ENCODE measurements at regions not wholly inside any gene's neighbourhood (a gene's known extent, or its start where the extent isn't known, plus 50 kb on each side); places are given as distances from the start of the nearest gene placed in this dataset.

GRCh38 chr11:133699071-133699470 is 146.2 kb downstream of the SPATA19 start:
- Histone ChIP-seq H3K9me3 (ENCODE audit: low read depth, low read length) (peaks cover 2% of the 10 kb centered on the region), H3K27me3 (ENCODE audit: insufficient read depth, low read length) (no peaks in the 10 kb centered on the region), H3K4me1 (ENCODE audit: insufficient read depth, low read length) (no peaks in the 10 kb centered on the region)

DNA sequence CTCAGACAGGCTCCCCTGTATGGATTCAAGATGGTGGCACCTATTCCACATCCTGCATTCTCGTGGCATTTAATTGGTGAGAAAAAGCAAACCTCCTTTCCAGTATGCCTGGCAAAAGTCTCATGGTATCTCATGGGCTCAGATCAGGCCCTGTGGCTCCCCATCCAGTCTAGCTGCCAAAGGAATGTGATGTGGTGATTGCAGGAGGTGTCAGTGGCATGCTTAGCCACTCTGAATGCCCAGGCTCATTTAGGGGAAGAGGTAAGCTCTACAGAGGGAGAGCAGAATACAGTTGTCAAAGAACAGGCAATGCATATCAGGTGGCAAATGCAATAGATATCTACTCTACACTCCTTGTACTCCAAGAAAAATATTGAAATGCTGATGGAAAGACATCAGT is 146.7 kb downstream of the SPATA19 start:
- TF ChIP-seq CTCF (IDR thresholded peaks at IDR 0.05; ENCODE audit: extremely low read depth, low read depth, low read length): no peak
- H3K9me3 ChIP-seq (ENCODE audit: low read depth, low read length): peaks cover 2% of the 10 kb centered on the region
- DNase-seq (ENCODE audit: insufficient read length, low spot score, missing footprints): no peak
- no peaks in the 10 kb centered on the region for H3K36me3 ChIP-seq (ENCODE audit: insufficient read depth, low read length)
- no peaks in the 10 kb centered on the region for H3K79me2 ChIP-seq (ENCODE audit: insufficient read depth, low read length)
- H2AFZ ChIP-seq (ENCODE audit: low read length): no peak overlapping the region
- no peak overlapping the region for H3K4me3 ChIP-seq (ENCODE audit: insufficient read depth, low read length)
- H3K4me1 ChIP-seq (ENCODE audit: insufficient read depth, low read length): no peaks in the 10 kb centered on the region
- no peak overlapping the region for H3K4me2 ChIP-seq (ENCODE audit: insufficient read depth, low read length)
- H4K20me1 ChIP-seq (ENCODE audit: insufficient read depth, low read length): no peaks in the 10 kb centered on the region
- H3K27me3 ChIP-seq (ENCODE audit: insufficient read depth, low read length): no peaks in the 10 kb centered on the region
- no peak overlapping the region for H3K27ac ChIP-seq (ENCODE audit: low read depth, low read length)

More at GRCh38 chr11:133699071-133699470, 146.2 kb downstream of the SPATA19 start:
- TF ChIP-seq CTCF (IDR thresholded peaks at IDR 0.05; ENCODE audit: extremely low read depth, low read depth, low read length): no peak
- Histone ChIP-seq H3K4me2 (ENCODE audit: insufficient read depth, low read length) (no peak overlapping the region), H3K4me3 (ENCODE audit: insufficient read depth, low read length) (no peak overlapping the region), H3K36me3 (ENCODE audit: insufficient read depth, low read length) (no peaks in the 10 kb centered on the region), H3K79me2 (ENCODE audit: insufficient read depth, low read length) (no peaks in the 10 kb centered on the region), H3K27ac (ENCODE audit: low read depth, low read length) (no peak overlapping the region), H2AFZ (ENCODE audit: low read length) (no peak overlapping the region), H4K20me1 (ENCODE audit: insufficient read depth, low read length) (no peaks in the 10 kb centered on the region)
- DNase-seq (ENCODE audit: insufficient read length, low spot score, missing footprints): no peak

DNA sequence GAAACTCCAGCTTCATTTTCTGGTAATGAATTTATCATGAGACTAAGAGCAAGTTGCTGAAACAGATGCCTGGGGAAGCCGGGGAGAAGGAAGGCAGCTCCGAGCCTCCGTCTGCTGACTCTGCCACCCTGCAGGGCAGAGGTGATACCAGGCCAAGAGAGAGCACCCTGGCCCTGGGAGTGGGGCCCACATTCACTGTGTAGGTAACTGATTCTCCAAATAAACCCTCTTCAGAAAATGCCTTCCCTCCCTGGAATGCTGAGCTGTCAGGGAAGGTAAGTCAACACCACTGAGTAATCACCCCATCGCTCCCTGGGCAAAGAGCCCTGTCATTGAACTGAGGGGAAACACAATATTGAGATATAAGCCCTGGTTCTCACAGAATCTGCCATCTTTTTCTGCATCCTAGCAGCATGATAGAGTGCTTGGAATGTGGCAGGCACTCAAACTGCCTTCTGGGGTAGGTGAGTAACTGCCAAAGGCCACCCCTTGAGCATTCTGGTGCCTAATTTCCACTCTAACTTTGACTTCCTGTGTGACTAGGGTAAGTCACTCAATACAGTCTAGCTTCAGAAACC is 147.6 kb downstream of the SPATA19 start:
- H3K4me1 ChIP-seq (ENCODE audit: insufficient read depth, low read length): no peaks in the 10 kb centered on the region
- peaks cover 2% of the 10 kb centered on the region for H3K9me3 ChIP-seq (ENCODE audit: low read depth, low read length)
- H3K27me3 ChIP-seq (ENCODE audit: insufficient read depth, low read length): no peaks in the 10 kb centered on the region
- H3K4me3 ChIP-seq (ENCODE audit: insufficient read depth, low read length): no peak overlapping the region
- no peak for DNase-seq (ENCODE audit: insufficient read length, low spot score, missing footprints)
- no peaks in the 10 kb centered on the region for H4K20me1 ChIP-seq (ENCODE audit: insufficient read depth, low read length)
- no peak overlapping the region for H3K4me2 ChIP-seq (ENCODE audit: insufficient read depth, low read length)
- no peak overlapping the region for H3K27ac ChIP-seq (ENCODE audit: low read depth, low read length)
- H3K79me2 ChIP-seq (ENCODE audit: insufficient read depth, low read length): no peaks in the 10 kb centered on the region
- H2AFZ ChIP-seq (ENCODE audit: low read length): no peak overlapping the region
- no peak for TF ChIP-seq CTCF (IDR thresholded peaks at IDR 0.05; ENCODE audit: extremely low read depth, low read depth, low read length)
- no peaks in the 10 kb centered on the region for H3K36me3 ChIP-seq (ENCODE audit: insufficient read depth, low read length)

GRCh38 chr11:133697161-133697560 is 148.2 kb downstream of the SPATA19 start:
- no peak for DNase-seq (ENCODE audit: insufficient read length, low spot score, missing footprints)
- Histone ChIP-seq H3K4me2 (ENCODE audit: insufficient read depth, low read length) (no peak overlapping the region), H3K4me3 (ENCODE audit: insufficient read depth, low read length) (no peak overlapping the region), H3K9me3 (ENCODE audit: low read depth, low read length) (peaks cover 4% of the 10 kb centered on the region), H3K36me3 (ENCODE audit: insufficient read depth, low read length) (no peaks in the 10 kb centered on the region), H3K4me1 (ENCODE audit: insufficient read depth, low read length) (no peaks in the 10 kb centered on the region), H3K27ac (ENCODE audit: low read depth, low read length) (no peak overlapping the region), H3K27me3 (ENCODE audit: insufficient read depth, low read length) (no peaks in the 10 kb centered on the region), H4K20me1 (ENCODE audit: insufficient read depth, low read length) (no peaks in the 10 kb centered on the region), H2AFZ (ENCODE audit: low read length) (no peak overlapping the region), H3K79me2 (ENCODE audit: insufficient read depth, low read length) (no peaks in the 10 kb centered on the region)
- no peak for TF ChIP-seq CTCF (IDR thresholded peaks at IDR 0.05; ENCODE audit: extremely low read depth, low read depth, low read length)
